HCT116 (cell line): ENCODE measurements at regions not wholly inside any gene's neighbourhood (a gene's known extent, or its start where the extent isn't known, plus 50 kb on each side); places are given as distances from the start of the nearest gene placed in this dataset.

Experiments
- ATAC-seq: fragments of 200-7000 bp; cut with Tn5 transposase; 2 replicates; pipeline ENCODE4 v1.9.1; 2020; ENCODE audit warnings: mild to moderate bottlenecking, moderate library complexity
- BruUV-seq: library from RNA; stranded (reverse); fragments of 400-500 nt; replicated peaks from 2 replicates; lab custom pipeline; 2021; lab: Mats Ljungman, UMichigan
- CTCF ChIA-PET: fragments of 300-600 bp; sonication (Branson Sonifier 250); formaldehyde crosslinking; loops from one replicate; lab custom pipeline; 2021; ENCODE audit warnings: antibody characterized with exemption; lab: Charles Lee
- POLR2A ChIA-PET: fragments of 300-600, 350-600 bp; sonication (Branson Sonifier 250); formaldehyde crosslinking; loops from one replicate; lab custom pipeline; 2021; ENCODE audit warnings: antibody characterized with exemption; lab: Charles Lee
- RAD21 ChIA-PET, 2 experiments: fragments of 300-600 bp; sonication (Branson Sonifier 250); formaldehyde crosslinking; loops; one replicate each; lab custom pipeline; 2023; ENCODE audit warnings: low total read pairs in 2 of 2; ENCODE audit not compliant: uncharacterized antibody in 2 of 2, unreplicated experiment in 2 of 2, low non-redundant PET in 1 of 2; lab: Charles Lee
- DNase-seq: peaks from one replicate; pipeline ENCODE4 v3.0.0-alpha.2; 2010; ENCODE audit warnings: low read depth, low spot score
- H2AFZ ChIP-seq: fragments of 200-600 bp; shearing (Covaris generic), sonication (generic); 2 replicates; pipeline ENCODE4 v1.6.1; 2017; ENCODE audit warnings: low read depth, mixed run types, mixed read lengths, antibody characterized with exemption, low read length; ENCODE audit not compliant: poor library complexity, severe bottlenecking
- H3K27ac ChIP-seq: 2 replicates; pipeline ENCODE4 v1.5.1; 2012; ENCODE audit warnings: low read depth, low read length
- H3K27me3 ChIP-seq: fragments of 200-600 bp; sonication (generic); 2 replicates; pipeline ENCODE4 v1.6.1; 2016; ENCODE audit warnings: mixed run types, low read length, mixed read lengths; ENCODE audit not compliant: insufficient read depth
- H3K36me3 ChIP-seq, 2 experiments: fragments of 200-500 bp in 1 of 2; fragments of 200-600 bp in 1 of 2; sonication (Bioruptor generic) in 1 of 2; sonication (generic) in 1 of 2; 2 replicates each; pipeline versions ENCODE4 v1.5.1 to v1.6.1; 2014 to 2016; ENCODE audit warnings: low read length in 2 of 2, inconsistent platforms in 1 of 2, mixed read lengths in 1 of 2, mixed run types in 1 of 2; ENCODE audit not compliant: insufficient read depth in 2 of 2, control insufficient read depth in 1 of 2
- H3K4me1 ChIP-seq, 2 experiments: fragments of 200-600 bp in 1 of 2; sonication (generic) in 1 of 2; 2 replicates each; pipeline versions ENCODE4 v1.5.1 to v1.6.1; 2012 to 2017; ENCODE audit warnings: low read length in 2 of 2, inconsistent platforms in 1 of 2, mild to moderate bottlenecking in 1 of 2, mixed read lengths in 1 of 2, mixed run types in 1 of 2, moderate library complexity in 1 of 2; ENCODE audit not compliant: insufficient read depth in 2 of 2, control insufficient read depth in 1 of 2
- H3K4me2 ChIP-seq: fragments of 200-600 bp; sonication (generic); 2 replicates; pipeline ENCODE4 v1.6.1; 2017; ENCODE audit warnings: mixed run types, low read length, mixed read lengths
- H3K4me3 ChIP-seq, 2 experiments: fragments of 200-600 bp in 1 of 2; sonication (generic) in 1 of 2; replicated peaks in 1 of 2; 2 replicates each; pipeline ENCODE4 v1.5.1; 2011 to 2016; ENCODE audit warnings: low read length in 2 of 2, control low read depth in 1 of 2, low read depth in 1 of 2, mild to moderate bottlenecking in 1 of 2, mixed read lengths in 1 of 2, mixed run types in 1 of 2
- H3K79me2 ChIP-seq: fragments of 200-600 bp; sonication (generic); 2 replicates; pipeline ENCODE4 v1.6.1; 2017; ENCODE audit warnings: mild to moderate bottlenecking, mixed run types, low read length, moderate library complexity, mixed read lengths; ENCODE audit not compliant: insufficient read depth
- H3K9ac ChIP-seq: fragments of 200-600 bp; sonication (generic); 2 replicates; pipeline ENCODE4 v1.6.1; 2016; ENCODE audit warnings: low read length, mixed read lengths
- H3K9me2 ChIP-seq: fragments of 200-600 bp; sonication (generic), shearing (Covaris generic); 2 replicates; pipeline ENCODE4 v1.6.1; 2017; ENCODE audit warnings: mixed run types, mild to moderate bottlenecking, moderate library complexity; ENCODE audit not compliant: insufficient read depth
- H3K9me3 ChIP-seq, 2 experiments: fragments of 200-500 bp in 1 of 2; fragments of 200-600 bp in 1 of 2; sonication (Bioruptor generic) in 1 of 2; sonication (generic) in 1 of 2; 2 replicates each; pipeline ENCODE4 v1.6.1; 2014 to 2017; ENCODE audit warnings: low read length in 2 of 2, mixed read lengths in 2 of 2, inconsistent platforms in 1 of 2, low read depth in 1 of 2, mild to moderate bottlenecking in 1 of 2, mixed run types in 1 of 2, moderate library complexity in 1 of 2; ENCODE audit not compliant: control insufficient read depth in 1 of 2, insufficient read depth in 1 of 2
- H4K20me1 ChIP-seq: fragments of 200-600 bp; sonication (generic), shearing (Covaris generic); 2 replicates; pipeline ENCODE4 v1.6.1; 2017; ENCODE audit warnings: mixed run types, mild to moderate bottlenecking, moderate library complexity; ENCODE audit not compliant: insufficient read depth
- ATF3 ChIP-seq: IDR thresholded peaks from 2 replicates; pipeline ENCODE4 v1.6.1; 2012
- CBX3 ChIP-seq: IDR thresholded peaks from 2 replicates; pipeline ENCODE4 v1.6.1; 2012; ENCODE audit warnings: low read depth
- CEBPB ChIP-seq: IDR thresholded peaks from 2 replicates; pipeline ENCODE4 v1.6.1; 2012; ENCODE audit warnings: low read depth
- CTCF ChIP-seq, 3 experiments: fragments of 200-600 bp in 1 of 3; sonication (generic) in 1 of 3; IDR thresholded peaks in 2 of 3; conservative IDR thresholded peaks in 1 of 3; 2 replicates each; pipeline ENCODE4 v1.5.1; 2012 to 2017; ENCODE audit warnings: low read depth in 2 of 3, low read length in 2 of 3, antibody characterized with exemption in 1 of 3, borderline replicate concordance in 1 of 3, control low read depth in 1 of 3, mild to moderate bottlenecking in 1 of 3, mixed read lengths in 1 of 3, mixed run types in 1 of 3, moderate library complexity in 1 of 3; ENCODE audit not compliant: insufficient read depth in 1 of 3
- EGR1 ChIP-seq: IDR thresholded peaks from 2 replicates; pipeline ENCODE4 v1.6.1; 2012; ENCODE audit warnings: low read depth
- EZH2phosphoT487 ChIP-seq: fragments of 200-600 bp; IDR thresholded peaks from 2 replicates; pipeline ENCODE4 v1.6.1; 2018; ENCODE audit warnings: antibody characterized with exemption, borderline replicate concordance
- FOSL1 ChIP-seq: IDR thresholded peaks from 2 replicates; pipeline ENCODE4 v1.6.1; 2012; ENCODE audit warnings: low read depth
- JUND ChIP-seq: IDR thresholded peaks from 2 replicates; pipeline ENCODE4 v1.6.1; 2012
- POLR2AphosphoS5 ChIP-seq: IDR thresholded peaks from 2 replicates; pipeline ENCODE4 v1.6.1; 2011; ENCODE audit warnings: mild to moderate bottlenecking, low read depth, low read length, moderate library complexity
- SIN3A ChIP-seq: IDR thresholded peaks from 2 replicates; pipeline ENCODE4 v1.6.1; 2012; ENCODE audit warnings: low read depth
- SP1 ChIP-seq: IDR thresholded peaks from 2 replicates; pipeline ENCODE4 v1.6.1; 2012; ENCODE audit warnings: low read depth
- ZFX ChIP-seq: fragments of 450-650 bp; IDR thresholded peaks from 2 replicates; pipeline ENCODE4 v1.6.1; 2017
- ZNF274 ChIP-seq: fragments of 200-500 bp; sonication (Bioruptor generic); IDR thresholded peaks from 2 replicates; pipeline ENCODE4 v1.6.1; 2014; ENCODE audit warnings: mild to moderate bottlenecking, low read depth, low read length, inconsistent platforms
- intact Hi-C: fragments of 100-400 bp; cut with micrococcal nuclease; formaldehyde crosslinking; loops from 2 replicates; pipeline ENCODE4 v1.10.0; 2022
- TF ChIP-seq, protein P1 (sequence below): IDR thresholded peaks from 2 replicates; pipeline ENCODE4 v1.6.1; 2012

- intact Hi-C loops: no loop called here
- Histone ChIP-seq H3K9ac (no peak overlapping the region), H3K4me3 (no peak overlapping the region), H2AFZ (no peak overlapping the region), H3K9me2 (no peaks in the 10 kb centered on the region), H3K4me2 (no peak overlapping the region), H3K9me3 (no peaks in the 10 kb centered on the region), H3K79me2 (no peaks in the 10 kb centered on the region), H3K36me3 (no peaks in the 10 kb centered on the region), H3K27me3 (peaks cover 13% of the 10 kb centered on the region; the same call in 1 of the 2 replicates), H3K4me1 (no peaks in the 10 kb centered on the region), H3K27ac (no peak overlapping the region), H4K20me1 (no peaks in the 10 kb centered on the region)
- BruUV-seq: no TSS peak
- RAD21 ChIA-PET: no interaction called here
- TF ChIP-seq FOSL1: no peak
- no peak for TF ChIP-seq JUND
- TF ChIP-seq SIN3A: no peak
- TF ChIP-seq CEBPB: no peak
- no peak for TF ChIP-seq CTCF (IDR thresholded peaks at IDR 0.05 in 2 of 3, conservative IDR thresholded peaks at IDR 0.05 in 1 of 3; ENCODE audit: borderline replicate concordance in 1 of 3, insufficient read depth in 1 of 3, low read depth in 2 of 3, low read length in 2 of 3)
- TF ChIP-seq CBX3: no peak
- no peak for TF ChIP-seq ATF3
- TF ChIP-seq, protein P1, sequence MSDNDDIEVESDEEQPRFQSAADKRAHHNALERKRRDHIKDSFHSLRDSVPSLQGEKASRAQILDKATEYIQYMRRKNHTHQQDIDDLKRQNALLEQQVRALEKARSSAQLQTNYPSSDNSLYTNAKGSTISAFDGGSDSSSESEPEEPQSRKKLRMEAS: no peak
- TF ChIP-seq EZH2phosphoT487: no peak
- TF ChIP-seq ZNF274: no peak
- TF ChIP-seq SP1: no peak
- no peak for TF ChIP-seq ZFX
- TF ChIP-seq POLR2AphosphoS5: no peak
- TF ChIP-seq EGR1: no peak
- POLR2A ChIA-PET: no interaction called here
- ATAC-seq (no peak), DNase-seq (no peak)
- CTCF ChIA-PET: no interaction called here
Observed at GRCh38 chr4:81738891-81739290, 267.2 kb upstream of the RASGEF1B start.
